ENCODE measurements at regions not wholly inside any gene's neighbourhood (a gene's known extent, or its start where the extent isn't known, plus 50 kb on each side); places are given as distances from the start of the nearest gene placed in this dataset.

DNA sequence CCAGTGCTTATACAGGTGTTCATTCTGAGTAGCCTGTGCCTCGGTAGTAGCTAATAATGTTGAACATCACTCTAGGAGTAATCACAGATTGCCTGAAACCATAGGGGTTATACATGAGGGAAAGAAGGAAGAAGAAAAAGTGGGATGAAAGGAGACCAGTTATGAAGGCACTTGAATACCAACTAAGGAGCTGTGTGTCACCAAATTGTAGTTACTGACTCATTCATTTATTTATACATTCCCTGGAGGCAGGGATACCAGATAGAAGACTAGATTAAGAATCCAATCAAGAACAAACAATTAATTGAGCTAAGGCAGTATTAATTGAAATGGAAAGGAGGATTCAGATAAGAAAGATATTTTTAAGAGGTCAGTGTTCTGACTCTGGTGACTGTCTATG, 129.6 kb upstream of the PRPS1L1 start:
- no peaks in the 10 kb centered on the region for H3K4me1 ChIP-seq (ENCODE audit: insufficient read depth, low read length, poor library complexity, severe bottlenecking)
- no peak overlapping the region for H3K4me3 ChIP-seq (ENCODE audit: low read length, poor library complexity, severe bottlenecking)
- H3K4me2 ChIP-seq (ENCODE audit: low read depth, low read length, poor library complexity, severe bottlenecking), result no peak overlapping the region
- no peak overlapping the region for H2AFZ ChIP-seq (ENCODE audit: low read length)
- TF ChIP-seq, protein P1, sequence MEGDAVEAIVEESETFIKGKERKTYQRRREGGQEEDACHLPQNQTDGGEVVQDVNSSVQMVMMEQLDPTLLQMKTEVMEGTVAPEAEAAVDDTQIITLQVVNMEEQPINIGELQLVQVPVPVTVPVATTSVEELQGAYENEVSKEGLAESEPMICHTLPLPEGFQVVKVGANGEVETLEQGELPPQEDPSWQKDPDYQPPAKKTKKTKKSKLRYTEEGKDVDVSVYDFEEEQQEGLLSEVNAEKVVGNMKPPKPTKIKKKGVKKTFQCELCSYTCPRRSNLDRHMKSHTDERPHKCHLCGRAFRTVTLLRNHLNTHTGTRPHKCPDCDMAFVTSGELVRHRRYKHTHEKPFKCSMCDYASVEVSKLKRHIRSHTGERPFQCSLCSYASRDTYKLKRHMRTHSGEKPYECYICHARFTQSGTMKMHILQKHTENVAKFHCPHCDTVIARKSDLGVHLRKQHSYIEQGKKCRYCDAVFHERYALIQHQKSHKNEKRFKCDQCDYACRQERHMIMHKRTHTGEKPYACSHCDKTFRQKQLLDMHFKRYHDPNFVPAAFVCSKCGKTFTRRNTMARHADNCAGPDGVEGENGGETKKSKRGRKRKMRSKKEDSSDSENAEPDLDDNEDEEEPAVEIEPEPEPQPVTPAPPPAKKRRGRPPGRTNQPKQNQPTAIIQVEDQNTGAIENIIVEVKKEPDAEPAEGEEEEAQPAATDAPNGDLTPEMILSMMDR (conservative IDR thresholded peaks at IDR 0.05; ENCODE audit: low read length), result no peak
- no peak for TF ChIP-seq EZH2phosphoT487 (IDR thresholded peaks at IDR 0.05; ENCODE audit: borderline replicate concordance)
- no peak overlapping the region for H3K9ac ChIP-seq (ENCODE audit: low read depth, low read length, poor library complexity, severe bottlenecking)
- H3K9me3 ChIP-seq (ENCODE audit: insufficient read depth, low read depth, low read length), result no peaks in the 10 kb centered on the region
- H3K27me3 ChIP-seq (ENCODE audit: insufficient read depth, low read length, poor library complexity, severe bottlenecking), result no peaks in the 10 kb centered on the region
- no peaks in the 10 kb centered on the region for H3K9me2 ChIP-seq (replicated peaks; ENCODE audit: low read depth, low read length)
- H3K79me2 ChIP-seq (ENCODE audit: insufficient read depth, low read length), result no peaks in the 10 kb centered on the region
- no peaks in the 10 kb centered on the region for H4K20me1 ChIP-seq (ENCODE audit: insufficient read depth, low read length, poor library complexity, severe bottlenecking)
- no peaks in the 10 kb centered on the region for H3K36me3 ChIP-seq (ENCODE audit: insufficient read depth, low read length)
- H3F3A ChIP-seq (ENCODE audit: low read depth), result no peaks in the 10 kb centered on the region

DNA sequence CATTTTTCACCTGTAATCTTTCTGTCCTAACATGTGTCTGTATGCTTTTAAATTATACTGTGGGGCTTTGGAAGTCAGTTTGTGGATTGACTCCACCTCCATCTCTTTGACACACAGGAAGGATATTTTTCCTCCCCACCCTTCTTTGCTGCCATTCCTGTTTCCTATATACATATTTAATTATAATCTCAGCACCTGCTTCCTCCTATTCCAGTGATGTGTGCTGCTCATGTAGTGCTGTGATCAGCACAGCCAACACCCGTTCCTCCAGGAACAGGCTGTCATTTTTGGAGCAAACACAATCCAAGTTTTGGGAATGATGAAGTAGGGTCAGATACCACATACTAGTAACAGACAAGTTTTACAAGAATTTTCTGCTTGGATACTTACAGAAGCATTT, 135.0 kb upstream of the PRPS1L1 start:
- TF ChIP-seq, protein P1 (conservative IDR thresholded peaks at IDR 0.05; ENCODE audit: low read length), result no peak
- no peak for TF ChIP-seq EZH2phosphoT487 (IDR thresholded peaks at IDR 0.05; ENCODE audit: borderline replicate concordance)
- no peaks in the 10 kb centered on the region for H3K27me3 ChIP-seq (ENCODE audit: insufficient read depth, low read length, poor library complexity, severe bottlenecking)
- no peaks in the 10 kb centered on the region for H3K4me1 ChIP-seq (ENCODE audit: insufficient read depth, low read length, poor library complexity, severe bottlenecking)
- H3K4me2 ChIP-seq (ENCODE audit: low read depth, low read length, poor library complexity, severe bottlenecking), result no peak overlapping the region
- H3K36me3 ChIP-seq (ENCODE audit: insufficient read depth, low read length), result no peaks in the 10 kb centered on the region
- H3K4me3 ChIP-seq (ENCODE audit: low read length, poor library complexity, severe bottlenecking), result no peak overlapping the region
- no peak overlapping the region for H2AFZ ChIP-seq (ENCODE audit: low read length)
- no peaks in the 10 kb centered on the region for H3K9me2 ChIP-seq (replicated peaks; ENCODE audit: low read depth, low read length)
- H3F3A ChIP-seq (ENCODE audit: low read depth), result no peaks in the 10 kb centered on the region
- H3K79me2 ChIP-seq (ENCODE audit: insufficient read depth, low read length), result no peaks in the 10 kb centered on the region
- no peaks in the 10 kb centered on the region for H4K20me1 ChIP-seq (ENCODE audit: insufficient read depth, low read length, poor library complexity, severe bottlenecking)
- H3K9me3 ChIP-seq (ENCODE audit: insufficient read depth, low read depth, low read length), result no peaks in the 10 kb centered on the region
- H3K9ac ChIP-seq (ENCODE audit: low read depth, low read length, poor library complexity, severe bottlenecking), result no peak overlapping the region

DNA sequence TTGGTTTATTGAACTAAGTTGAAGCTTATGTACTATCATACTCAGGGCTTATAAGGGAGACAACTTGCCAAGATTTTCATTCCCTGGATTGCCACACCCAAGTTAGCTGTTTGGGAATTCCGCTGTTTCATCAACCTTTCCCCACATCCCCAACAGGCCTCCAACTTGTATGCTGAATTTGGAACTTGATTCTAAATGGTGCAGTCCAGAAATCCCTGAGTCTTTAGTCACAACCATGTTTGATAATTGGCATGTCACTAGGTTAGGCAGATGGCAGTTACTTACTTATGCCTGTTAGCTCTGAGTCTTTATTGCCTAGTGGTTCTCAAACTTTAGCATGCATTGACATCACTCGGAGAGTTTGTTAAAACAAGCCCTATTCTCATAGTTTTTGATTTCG, 135.4 kb upstream of the PRPS1L1 start:
- H3F3A ChIP-seq (ENCODE audit: low read depth), result no peaks in the 10 kb centered on the region
- no peaks in the 10 kb centered on the region for H3K79me2 ChIP-seq (ENCODE audit: insufficient read depth, low read length)
- H3K9me3 ChIP-seq (ENCODE audit: insufficient read depth, low read depth, low read length), result no peaks in the 10 kb centered on the region
- H3K4me2 ChIP-seq (ENCODE audit: low read depth, low read length, poor library complexity, severe bottlenecking), result no peak overlapping the region
- H3K36me3 ChIP-seq (ENCODE audit: insufficient read depth, low read length), result no peaks in the 10 kb centered on the region
- no peak overlapping the region for H3K9ac ChIP-seq (ENCODE audit: low read depth, low read length, poor library complexity, severe bottlenecking)
- no peaks in the 10 kb centered on the region for H4K20me1 ChIP-seq (ENCODE audit: insufficient read depth, low read length, poor library complexity, severe bottlenecking)
- no peak overlapping the region for H2AFZ ChIP-seq (ENCODE audit: low read length)
- H3K4me1 ChIP-seq (ENCODE audit: insufficient read depth, low read length, poor library complexity, severe bottlenecking), result no peaks in the 10 kb centered on the region
- H3K9me2 ChIP-seq (replicated peaks; ENCODE audit: low read depth, low read length), result no peaks in the 10 kb centered on the region
- H3K27me3 ChIP-seq (ENCODE audit: insufficient read depth, low read length, poor library complexity, severe bottlenecking), result no peaks in the 10 kb centered on the region
- no peak overlapping the region for H3K4me3 ChIP-seq (ENCODE audit: low read length, poor library complexity, severe bottlenecking)
- no peak for TF ChIP-seq EZH2phosphoT487 (IDR thresholded peaks at IDR 0.05; ENCODE audit: borderline replicate concordance)
- TF ChIP-seq, protein P1 (conservative IDR thresholded peaks at IDR 0.05; ENCODE audit: low read length), result no peak
